Stimulated activated CD8-positive, alpha-beta memory T cell treated with anti-CD3 and anti-CD28 coated beads, Interleukin-4, amount 100 ng/mL, for 48 hours (primary cell): ENCODE measurements at regions not wholly inside any gene's neighbourhood (a gene's known extent, or its start where the extent isn't known, plus 50 kb on each side); places are given as distances from the start of the nearest gene placed in this dataset.

Experiments used
- DNase-seq: peaks from one replicate; pipeline ENCODE4 v3.0.0-alpha.2; 2020

GRCh38 chr5:165622864-165623536 is 2117.6 kb downstream of the MAT2B start:
- DNase-seq, result no peak

DNA sequence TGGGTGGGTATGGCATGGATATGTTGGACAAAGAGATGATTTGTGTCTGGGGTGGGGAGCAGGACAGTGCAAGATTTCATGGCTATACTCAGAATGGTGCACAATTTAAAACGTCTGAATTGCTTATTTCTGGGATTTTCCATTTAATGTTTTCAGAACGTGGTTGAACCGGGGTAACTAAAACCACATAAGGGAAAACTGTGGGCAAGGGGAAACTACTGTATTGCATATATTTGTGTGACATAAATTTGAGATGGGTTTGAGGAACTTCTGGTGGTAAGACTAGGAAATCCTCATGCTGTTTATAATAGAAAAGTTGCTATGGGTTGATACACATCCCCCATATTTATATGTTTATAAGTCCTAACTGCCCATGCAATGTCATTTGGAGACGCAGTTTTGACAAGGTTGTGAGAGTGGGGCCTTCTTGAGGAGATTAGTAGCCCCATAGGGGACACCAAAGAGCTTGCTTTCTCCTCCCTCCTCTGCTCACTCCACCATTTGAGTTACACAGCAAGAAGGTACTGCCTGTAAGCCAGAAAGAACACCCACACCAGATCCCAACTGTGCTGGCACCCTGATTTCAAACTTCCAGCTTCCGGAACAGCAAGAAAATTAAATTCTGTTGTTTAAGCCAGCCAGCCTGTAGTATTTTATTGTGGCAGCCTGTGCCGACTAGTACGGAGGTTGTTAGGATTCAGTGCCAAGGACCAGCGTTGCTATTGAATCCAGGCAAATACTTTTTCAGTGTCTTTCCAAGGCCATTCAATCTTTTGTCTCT is 2118.9 kb downstream of the MAT2B start:
- no peak for DNase-seq

DNA sequence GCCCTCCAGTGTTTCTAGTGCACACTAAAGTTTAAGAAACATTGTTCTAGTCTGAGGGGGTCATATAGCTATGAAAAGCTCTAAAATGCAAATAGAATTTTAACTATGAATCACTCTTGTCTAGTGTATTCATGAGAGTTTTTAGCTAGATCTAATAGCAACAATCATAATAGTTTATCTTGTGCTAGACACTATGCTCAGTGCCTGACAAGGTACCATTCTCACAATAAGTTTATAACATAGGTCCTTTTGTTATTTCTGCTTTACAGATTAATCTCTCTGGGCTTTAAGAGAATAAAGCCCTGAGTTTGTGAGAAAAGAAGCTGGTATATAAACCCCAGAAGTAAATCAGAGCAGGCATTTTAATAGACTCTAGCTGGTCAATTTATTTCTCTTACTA is 2120.7 kb downstream of the MAT2B start:
- DNase-seq, result no peak

GRCh38 chr5:165627548-165628170 is 2122.2 kb downstream of the MAT2B start:
- no peak for DNase-seq

DNA sequence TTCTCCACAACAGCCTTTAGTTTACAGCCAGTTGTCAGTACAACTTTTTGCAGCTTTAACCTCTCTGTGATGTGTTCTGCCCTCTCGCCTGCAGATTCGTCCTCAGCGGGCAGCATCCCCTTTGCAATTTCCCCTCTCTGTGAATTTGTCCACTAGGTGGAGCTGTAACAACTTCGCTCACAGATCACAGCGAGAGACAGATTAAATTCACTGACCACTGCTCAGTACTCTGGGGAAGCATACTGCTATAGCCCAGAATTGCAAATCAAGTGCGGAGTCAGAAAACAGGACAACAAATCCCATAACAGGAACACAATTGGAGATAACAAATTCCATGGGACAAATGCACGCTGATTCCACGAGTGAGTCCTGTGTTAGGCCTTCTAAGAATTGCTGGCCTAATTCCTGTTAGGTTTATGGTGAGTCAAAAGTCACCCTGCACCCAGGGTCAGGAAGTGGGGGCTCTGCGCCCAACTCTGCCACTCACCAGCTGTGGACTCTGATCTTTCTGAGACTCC is 2124.9 kb downstream of the MAT2B start:
- DNase-seq, result peak; percentile 20

DNA sequence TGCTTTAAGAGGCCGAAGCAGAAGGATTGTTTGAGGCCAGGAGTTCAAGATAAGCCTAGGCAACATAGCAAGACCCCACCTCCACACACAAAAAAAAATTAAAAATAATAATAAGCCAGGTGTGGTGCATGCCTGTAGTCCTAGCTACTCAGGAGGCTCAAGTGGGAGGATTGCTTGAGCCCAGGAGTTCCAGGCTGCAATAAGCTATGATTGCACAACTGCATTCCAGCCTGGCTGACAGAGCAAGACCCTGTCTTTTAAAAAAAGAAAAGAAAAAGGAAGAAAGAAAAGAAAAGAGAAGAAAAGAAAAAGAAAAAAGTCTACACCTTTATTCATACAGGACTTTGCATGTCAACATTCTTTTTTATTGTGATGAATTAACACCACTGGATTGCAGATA is 2125.8 kb downstream of the MAT2B start:
- DNase-seq, result no peak

DNA sequence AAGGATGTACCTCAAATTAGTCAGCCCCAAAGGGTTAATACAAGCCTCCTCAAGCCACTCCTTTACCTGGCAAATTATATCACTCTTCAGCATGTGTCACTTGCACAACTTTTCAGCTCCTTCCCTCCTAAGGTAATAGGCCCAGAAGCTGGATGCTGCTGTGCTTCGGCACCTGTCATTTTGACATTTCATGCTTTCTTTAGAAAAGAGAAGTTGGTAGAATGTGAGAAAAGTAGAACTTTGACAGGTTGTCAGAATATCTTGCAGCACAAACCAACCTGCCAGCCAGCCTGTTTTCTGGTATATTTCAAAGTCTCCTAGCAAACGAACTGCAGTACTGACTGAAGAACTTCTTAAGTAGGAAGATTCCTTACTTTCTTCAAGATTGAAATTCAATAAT is 2136.9 kb downstream of the MAT2B start:
- no peak for DNase-seq

GRCh38 chr5:165665735-165666400 is 2160.4 kb downstream of the MAT2B start:
- DNase-seq, result no peak

GRCh38 chr5:165673499-165673898 is 2168.1 kb downstream of the MAT2B start:
- DNase-seq, result no peak

DNA sequence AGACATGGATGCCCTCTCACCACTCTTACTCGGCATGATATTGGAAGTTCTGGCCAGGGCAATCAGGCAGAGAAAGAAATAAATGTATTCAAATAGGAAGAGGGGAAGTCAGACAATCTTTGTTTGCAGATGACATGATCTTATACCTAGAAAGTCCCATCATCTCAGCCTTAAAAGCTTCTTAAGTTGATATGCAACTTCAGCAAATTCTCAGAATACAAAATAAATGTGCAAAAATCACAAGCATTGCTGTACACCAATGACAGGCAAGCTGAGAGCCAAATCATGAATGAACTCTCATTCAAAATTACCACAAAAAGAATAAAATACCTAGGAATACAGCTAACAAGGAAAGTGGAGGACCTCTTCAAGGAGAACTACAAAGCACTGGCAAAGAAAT is 2190.4 kb downstream of the MAT2B start:
- DNase-seq, result no peak

- DNase-seq, result no peak
These were observed 2200.5 kb downstream of the MAT2B start for GRCh38 chr5:165705960-165706359.

GRCh38 chr5:165712011-165712410 is 2206.6 kb downstream of the MAT2B start:
- no peak for DNase-seq

DNA sequence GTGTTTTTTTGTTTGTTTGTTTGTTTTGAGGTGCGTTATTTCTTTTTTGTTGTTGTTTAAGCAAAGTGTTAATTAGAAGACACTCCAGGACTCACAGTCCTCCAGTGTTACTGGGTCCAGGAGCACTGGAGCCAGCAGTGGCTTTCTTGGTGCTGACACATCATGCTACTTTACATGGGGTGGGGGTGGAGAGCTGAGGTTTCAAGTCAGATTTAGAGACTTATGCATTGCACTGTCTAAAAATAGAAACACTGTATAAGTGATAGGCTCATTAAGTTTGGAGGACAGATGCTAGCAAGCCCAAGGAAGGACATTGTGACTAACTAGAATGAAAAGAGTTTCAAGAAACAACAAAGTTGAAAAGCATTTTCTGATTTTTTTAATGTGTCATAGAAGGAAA is 2209.2 kb downstream of the MAT2B start:
- no peak for DNase-seq

DNA sequence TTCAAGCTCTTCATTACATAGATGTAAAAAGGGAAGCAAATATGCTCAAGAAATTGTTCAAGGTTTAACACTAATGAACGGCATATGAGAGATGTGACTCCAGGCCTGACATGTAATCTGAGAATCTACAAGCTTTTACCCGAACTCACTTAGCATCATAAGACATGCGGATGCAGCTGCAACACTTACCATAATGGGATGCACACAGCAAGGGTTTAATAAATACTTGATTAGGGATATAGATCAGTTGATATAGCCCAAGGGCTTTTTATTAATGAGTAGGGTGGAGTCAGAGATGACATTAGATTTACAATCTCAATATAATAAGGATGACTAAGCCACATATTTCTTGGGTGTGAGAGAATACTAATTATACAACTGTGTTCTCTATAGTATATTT is 2215.5 kb downstream of the MAT2B start:
- DNase-seq, result no peak

- DNase-seq, result no peak
These were observed 2217.0 kb downstream of the MAT2B start for GRCh38 chr5:165722401-165722800.

DNA sequence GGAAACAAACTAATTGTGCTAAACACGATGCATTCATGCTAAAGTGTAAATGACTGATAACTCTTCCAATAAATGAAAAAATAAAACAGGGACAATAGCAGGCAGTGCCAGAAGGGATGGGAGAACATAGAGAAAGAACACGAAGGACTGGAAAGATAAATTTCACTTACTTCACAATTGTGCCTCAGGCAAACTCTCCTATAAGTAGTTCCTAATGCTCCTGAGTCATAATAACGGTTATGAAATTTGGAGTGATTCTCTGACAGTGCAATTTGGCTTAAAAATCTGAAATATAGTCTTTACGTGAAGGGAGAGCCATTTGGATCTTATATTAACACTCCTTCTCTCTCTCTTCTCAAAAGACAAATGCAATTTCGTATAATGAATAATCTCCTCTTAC is 2218.5 kb downstream of the MAT2B start:
- DNase-seq, result no peak

- no peak for DNase-seq
These were observed 2223.0 kb downstream of the MAT2B start for GRCh38 chr5:165728425-165728824.

GRCh38 chr5:165735388-165735787 is 2230.0 kb downstream of the MAT2B start:
- no peak for DNase-seq

DNA sequence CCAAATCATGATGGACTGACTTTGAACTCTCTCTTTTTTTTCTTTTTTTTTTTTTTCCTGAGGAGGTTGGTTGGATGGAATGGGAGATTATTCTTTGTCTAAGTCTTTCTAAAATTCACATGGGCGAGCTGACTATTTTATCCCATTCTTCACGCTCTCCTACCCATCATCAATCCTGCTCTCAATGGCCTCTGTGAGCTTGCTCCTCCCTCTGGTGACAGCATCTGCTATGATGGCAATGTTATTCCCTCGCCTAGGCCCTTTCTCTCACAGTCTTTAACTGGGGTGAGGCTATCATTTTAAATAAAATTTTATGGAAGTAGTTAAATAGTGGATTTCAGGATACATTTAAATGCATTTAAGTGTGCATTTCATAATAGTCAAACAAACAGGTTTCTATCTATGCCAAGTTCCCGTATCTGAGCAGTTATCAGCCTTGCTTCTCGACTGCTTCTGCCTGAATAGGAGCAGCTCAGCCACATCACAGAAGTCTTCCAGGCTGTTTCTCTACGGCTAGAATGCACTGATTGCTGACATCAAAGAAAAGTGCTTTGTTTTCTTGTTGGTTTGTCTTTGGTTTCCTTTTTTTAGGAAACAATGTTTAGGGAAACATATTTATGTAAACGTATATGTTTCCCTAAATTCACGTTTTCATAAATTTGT is 2233.8 kb downstream of the MAT2B start:
- DNase-seq, result no peak

- DNase-seq, result no peak
These were observed 2252.4 kb downstream of the MAT2B start for GRCh38 chr5:165757791-165758190.

- no peak for DNase-seq
These were observed 2269.7 kb downstream of the MAT2B start for GRCh38 chr5:165775111-165775510.

GRCh38 chr5:165779505-165779904 is 2274.1 kb downstream of the MAT2B start:
- DNase-seq, result no peak

DNA sequence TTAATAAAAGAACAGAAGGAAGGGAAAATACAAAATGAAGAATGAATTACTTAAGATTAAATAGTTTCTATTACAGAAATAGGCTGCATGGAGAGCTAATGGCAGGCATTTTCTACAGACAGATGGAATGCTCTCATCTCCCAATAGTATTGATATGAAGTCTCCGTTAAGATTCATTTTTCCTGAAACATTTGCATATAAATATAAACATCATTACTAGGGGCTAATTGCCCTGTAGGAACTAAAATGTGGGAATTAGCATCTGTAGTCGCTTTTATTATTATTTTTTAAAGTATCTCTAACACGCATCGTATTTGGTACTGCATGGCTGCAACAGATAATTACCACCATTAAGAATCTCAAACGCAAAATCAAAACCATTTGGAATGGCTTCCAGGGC is 2275.5 kb downstream of the MAT2B start:
- no peak for DNase-seq
